ENCODE measurements at regions not wholly inside any gene's neighbourhood (a gene's known extent, or its start where the extent isn't known, plus 50 kb on each side); places are given as distances from the start of the nearest gene placed in this dataset.
"Not testable (repeated sequence)": the region's sequence is repeated elsewhere in the genome, so short reads cannot be mapped to it uniquely, and the experiment has no call there.

DNA sequence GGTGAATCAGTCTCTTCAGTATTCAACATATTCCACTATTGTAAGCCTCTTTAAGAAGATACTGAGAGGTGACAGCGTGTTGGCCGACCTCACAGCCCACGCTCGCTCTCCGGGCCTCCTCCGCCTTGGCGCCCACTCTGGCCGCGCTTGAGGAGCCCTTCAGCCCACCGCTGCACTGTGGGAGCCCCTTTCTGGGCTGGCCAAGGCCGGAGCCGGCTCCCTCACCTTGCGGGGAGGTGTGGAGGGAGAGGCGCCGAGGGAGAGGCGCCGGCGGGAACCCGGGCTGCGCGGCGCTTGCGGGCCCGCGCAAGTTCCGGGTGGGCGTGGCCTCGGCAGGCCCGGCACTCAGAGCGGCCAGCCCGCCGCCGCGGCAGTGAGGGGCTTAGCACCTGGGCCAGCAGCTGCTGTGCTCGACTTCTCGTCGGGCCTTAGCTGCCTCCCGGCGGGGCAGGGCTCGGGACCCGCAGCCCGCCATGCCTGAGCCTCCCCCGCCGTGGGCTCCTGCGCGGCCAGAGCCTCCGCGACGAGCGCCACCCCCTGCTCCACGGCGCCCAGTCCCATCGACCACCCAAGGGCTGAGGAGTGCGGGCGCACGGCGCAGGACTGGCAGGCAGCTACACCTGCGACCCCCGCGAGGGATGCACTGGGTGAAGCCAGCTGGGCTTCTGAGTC lies 306.4 kb downstream of the SEMA3D start:
- DNase-seq (ENCODE audit: low read depth) = not testable (repeated sequence)

DNA sequence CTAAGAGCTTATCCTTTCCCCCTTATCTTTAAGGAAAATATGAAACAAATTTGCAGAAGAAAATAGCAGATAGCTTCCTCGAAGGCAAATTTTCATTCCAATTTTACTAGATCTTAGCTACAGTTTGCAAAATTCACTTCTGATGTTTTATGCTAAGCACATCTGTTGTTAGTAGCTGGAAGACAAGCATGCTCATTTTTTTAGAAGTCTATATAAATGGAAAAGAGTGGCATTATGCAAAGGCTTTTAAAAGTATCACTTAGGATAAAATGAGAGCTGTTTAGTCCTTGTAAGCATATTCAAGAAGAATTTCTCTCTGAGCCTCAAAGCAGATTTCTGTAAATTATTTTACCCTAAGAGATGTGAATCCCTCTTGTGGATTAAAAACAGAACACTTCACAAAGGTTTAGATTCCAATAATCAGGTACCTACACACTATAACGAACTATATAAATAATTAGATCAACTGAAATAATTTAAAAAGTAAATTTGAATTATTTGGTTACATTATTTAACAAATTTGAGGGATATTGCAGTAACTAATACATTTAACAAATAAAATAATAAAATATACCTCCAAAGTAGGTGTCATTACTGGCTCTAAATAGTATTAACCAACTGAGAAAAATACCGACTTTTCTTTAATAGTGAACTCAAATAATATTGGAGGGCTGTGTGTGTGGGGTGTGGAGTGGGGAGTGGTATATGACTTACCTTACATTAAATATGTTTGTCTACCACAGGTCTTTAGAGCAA lies 307.1 kb downstream of the SEMA3D start:
- no peak for DNase-seq (ENCODE audit: low read depth)

DNA sequence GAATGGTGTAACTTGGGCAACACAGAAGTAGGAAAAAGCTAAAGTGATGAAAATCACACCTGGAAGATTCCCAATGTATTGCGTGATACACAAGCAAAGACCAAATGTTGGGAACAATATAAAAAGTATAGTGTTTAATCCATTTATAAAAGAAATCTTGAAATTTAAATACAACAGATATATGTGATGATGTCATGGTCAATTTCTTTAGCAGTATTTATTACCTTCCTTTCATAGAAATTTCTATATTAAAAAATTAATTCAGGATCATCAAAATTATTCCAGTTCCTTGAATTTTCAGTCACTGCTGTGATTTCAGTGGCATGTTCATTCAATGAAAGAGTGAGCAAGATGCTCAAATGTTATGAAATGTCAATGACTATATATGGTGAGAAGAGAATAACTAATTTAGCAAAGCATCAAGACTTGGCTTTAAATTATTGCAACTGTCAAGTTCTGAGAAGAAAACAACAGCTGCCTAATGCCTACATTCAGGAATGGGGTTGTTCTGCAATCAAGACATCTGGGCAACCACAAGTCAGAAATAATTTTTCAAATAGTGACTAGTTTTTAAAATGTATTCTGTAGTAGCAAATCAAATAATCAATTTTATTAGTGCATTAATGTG lies 308.8 kb downstream of the SEMA3D start:
- peak; percentile 49 for DNase-seq (ENCODE audit: low read depth)

DNA sequence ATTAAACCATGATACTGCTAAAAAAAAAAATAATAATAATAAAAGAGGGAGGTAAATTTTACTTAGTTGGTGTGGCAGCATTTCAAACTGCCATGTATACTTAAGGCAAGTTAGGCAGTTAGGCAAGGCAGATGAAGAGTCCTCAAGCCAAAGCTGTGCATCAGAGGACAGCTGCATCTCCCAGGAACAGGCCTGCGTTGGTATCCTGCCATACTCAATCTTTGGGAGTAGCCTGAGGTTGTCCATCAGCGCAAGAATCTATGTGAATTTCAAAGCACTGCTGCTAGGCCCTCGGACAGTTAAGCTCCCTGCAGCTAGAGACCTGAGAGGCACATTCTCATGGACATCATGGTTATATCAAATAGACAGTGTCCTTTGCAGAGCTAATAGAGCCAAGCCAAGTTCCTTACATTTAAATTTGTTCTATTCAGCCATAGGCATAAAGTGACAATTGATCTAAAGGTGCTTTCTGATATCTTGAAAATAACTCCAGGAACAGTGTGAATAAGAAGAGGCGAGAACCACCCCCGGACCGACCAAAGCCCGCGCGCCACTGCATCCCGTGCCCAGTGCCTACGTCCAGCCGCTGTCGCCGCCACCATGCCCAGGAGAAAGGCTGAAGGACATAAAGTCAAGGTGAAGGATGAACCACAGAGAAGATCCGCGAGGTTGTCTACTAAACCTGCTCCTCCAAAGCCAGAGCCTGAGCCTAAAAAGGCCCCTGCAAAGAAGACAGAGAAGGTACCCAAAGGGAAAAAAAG lies 310.6 kb downstream of the SEMA3D start:
- peak; percentile 68 for DNase-seq (ENCODE audit: low read depth)

DNA sequence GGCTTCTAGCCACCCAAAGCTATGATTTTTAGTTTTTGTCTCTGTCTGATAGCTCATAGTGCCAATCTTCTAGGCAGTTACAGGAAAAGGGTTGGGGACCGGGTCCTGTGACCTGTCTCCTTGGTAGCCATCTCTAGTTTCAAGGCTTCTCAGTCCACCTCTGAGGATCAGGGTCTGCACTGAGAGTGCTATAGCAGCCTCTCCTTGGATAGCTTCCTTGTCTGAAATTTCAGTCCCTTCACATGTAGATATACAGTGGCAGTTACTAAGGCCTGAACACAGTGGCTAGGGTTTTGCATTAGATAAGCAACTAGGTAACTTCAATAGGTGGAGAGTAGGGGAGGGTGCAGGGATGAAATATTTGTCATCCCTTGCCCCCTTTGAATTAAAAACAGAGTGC lies 321.3 kb downstream of the SEMA3D start:
- no peak for DNase-seq (ENCODE audit: low read depth)

DNA sequence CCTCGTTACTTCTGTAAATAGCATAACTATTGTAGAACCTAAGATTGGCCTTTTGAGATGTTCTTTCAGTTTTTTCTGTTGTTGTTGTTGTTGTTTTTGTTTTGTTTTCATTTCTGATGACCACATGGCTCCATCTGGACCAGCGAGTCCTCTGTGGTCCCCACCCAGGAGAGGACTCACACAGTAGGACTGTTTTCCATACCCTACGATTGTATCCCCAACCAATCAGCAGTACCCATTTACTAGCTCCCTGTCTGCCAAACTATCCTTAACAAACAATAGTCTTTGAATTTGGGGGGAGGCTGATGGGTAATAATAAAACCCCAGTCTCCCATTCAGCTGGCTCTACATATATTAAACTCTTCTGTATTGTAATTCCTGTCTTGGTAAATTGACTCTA lies 329.5 kb downstream of the SEMA3D start:
- no peak for DNase-seq (ENCODE audit: low read depth)

DNA sequence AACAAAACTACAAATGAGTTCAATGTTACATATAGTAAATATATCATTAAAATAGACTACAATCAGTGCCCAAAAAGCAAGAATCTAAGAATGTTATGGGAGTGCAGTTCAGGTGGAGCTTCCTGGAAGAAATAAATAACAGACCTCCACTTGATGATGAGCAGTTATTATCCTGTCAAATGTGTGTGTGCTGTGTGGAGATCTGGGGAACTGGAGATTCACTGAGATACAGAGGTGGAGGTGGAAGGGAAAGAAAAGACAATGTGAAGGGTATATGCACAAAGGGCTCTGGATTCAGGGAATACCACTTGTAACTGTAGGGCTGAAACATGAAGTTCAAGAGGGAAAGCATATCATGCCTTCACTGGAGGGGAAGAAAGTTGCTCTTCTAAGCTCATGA lies 331.1 kb downstream of the SEMA3D start:
- no peak for DNase-seq (ENCODE audit: low read depth)

DNA sequence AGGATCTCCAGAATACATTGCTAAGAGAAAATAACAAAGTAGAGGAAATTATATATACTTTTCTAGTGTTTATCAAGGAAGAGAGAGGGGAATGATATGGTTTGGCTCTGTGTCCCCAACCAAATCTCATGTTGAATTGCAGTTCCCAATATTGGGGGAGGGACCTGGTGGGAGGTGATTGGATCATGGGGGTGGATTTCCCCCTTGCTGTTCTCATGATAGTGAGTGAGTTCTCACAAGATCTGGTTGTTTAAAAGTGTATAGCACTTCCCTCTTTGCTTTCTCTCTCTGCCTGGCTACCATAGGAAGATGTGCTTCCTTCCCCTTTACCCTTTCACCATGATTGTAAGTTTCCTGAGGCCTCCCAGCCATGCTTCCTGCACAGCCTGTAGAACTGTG lies 337.9 kb downstream of the SEMA3D start:
- not testable (repeated sequence) for DNase-seq (ENCODE audit: low read depth)

DNA sequence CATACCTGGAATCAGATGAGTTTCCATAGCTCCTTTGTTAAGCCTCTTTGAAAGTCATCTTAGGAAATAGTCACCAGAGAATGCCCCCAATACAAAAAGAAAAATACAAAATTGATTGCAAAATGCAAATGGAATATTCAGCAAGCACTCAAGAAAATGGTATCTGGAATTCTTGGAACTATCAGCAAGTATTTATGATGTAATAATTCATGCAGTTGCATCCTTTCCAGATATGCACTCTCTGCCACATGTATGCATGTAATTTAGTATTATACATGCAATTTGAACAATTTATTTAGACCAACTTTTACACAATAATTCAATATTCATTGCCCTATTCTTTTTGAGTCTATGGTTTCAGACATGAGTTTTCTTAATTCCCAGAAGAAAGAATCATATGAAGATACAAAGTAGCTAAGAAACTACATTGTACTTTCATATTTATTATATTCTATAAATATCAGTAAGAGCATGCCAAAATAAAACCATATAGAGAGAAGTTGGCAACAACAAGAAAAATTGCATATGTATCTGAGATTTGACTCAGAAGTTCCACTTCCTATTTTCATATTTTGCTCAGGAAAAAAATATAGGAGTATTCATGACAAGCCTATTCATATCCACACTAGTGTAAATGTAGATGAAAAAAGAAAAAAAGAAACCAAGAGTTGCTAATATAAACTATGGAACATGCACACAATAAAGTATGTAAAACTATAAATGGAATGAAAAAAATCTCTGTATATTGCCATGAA lies 338.5 kb downstream of the SEMA3D start:
- no peak for DNase-seq (ENCODE audit: low read depth)

DNA sequence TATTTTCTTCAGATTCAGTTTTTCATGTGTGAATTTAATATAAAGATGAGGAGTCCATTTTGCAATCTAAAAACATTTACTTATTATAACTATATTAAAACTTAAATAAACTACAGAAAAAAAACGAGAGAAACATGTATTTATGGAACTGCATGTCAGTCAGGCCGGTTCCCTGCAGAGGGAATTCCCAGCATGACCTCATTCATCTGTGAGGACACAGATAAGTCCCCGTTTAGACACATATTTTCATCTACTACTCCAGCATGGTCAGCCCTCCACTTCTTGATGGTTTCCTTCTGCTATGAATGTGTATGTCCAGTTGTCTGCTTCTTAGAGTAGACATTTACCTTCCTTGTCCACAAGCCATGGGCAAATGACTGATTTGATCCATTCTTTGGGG lies 339.1 kb downstream of the SEMA3D start:
- DNase-seq (ENCODE audit: low read depth) = no peak

DNA sequence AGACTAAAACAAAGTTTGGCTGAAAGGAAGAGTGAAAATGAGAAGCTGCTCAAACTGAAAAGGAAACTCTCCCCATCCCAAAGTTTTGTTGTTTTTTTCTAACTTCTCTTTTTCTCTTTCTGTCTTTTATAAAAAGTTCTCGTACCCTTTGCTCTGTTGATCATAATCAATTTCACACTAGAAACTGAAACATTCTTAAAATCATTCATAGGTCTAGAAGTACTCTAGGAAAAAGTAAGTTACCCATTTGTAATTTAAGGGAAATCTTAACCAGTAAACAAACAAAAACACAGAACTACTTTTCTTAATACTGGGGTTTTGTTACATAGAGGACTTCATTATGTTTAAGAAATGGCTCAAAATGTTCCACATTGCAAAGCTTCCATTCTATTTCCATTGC lies 339.8 kb downstream of the SEMA3D start:
- DNase-seq (ENCODE audit: low read depth) = no peak

DNA sequence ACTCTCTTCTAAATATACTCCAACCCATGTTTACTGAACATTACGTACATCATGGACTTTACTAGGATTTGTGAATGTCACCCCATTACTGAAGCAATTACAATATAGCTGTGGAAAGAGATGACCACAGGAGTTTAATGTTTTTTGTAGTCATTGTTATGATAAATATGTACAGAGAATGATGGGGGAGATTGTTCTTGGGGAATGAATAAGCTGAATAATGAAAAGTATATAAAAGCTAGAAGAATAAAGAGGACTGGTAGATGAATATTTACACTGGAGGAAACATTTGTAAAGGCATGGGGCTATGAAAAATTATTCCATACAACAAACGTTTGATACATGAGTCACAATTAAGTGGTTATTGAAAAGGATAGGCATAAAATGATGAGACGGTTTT lies 340.9 kb downstream of the SEMA3D start:
- no peak for DNase-seq (ENCODE audit: low read depth)

DNA sequence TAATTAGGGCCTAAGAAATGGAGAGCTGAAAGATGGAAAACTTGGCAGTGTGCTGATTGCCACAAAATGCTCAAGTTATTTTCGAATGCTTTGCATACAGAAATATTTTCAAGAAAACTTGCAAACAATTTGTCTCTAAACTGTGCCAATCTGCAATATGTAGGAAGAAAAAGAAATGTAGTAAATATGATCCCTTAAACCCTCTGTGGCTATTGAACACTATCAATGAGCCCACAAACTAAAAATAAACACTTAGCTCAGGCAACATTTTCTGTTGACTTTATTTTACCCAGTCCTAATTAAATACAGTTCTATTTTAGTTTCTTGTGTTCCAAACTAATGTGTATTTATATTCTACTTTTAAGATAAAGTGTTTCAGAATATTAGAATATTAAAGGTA lies 342.1 kb downstream of the SEMA3D start:
- DNase-seq (ENCODE audit: low read depth) = peak; percentile 50

DNA sequence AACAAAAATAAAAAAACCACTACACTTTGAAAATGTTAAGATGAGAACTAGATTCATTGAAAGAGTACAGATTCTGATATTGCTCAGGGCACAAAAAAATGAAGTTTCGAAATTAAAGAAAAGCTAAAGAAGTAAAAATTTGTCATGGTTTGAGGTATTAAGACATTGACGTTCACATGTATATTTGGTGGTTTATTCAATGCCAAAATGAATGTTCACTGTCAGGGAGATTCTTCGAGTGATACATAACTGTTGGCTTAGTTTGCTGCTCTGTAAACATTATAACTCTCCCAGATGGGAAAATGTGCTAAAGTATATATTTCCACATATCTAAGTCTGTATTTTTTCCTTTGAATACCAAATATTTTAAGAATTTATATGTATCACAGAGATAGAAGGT lies 345.0 kb downstream of the SEMA3D start:
- DNase-seq (ENCODE audit: low read depth) = no peak

DNA sequence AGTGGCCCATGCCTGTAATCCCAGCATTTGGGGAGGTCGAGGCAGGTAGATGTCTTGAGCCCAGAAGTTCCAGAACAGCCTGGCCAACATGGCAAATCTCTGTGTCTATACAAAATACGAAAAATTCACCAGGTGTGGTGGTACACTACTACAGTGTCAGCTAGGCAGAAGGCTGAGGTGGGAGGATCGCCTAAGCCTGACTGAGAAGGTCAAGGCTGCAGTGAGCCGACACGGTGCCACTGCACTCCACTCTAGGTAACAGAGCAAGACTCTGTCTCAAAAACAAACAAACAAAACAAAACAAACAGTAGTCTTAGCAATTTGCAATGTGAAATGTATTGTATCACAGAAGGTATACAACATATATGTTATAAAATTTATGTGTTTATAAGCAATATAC lies 348.0 kb downstream of the SEMA3D start:
- no peak for DNase-seq (ENCODE audit: low read depth)

DNA sequence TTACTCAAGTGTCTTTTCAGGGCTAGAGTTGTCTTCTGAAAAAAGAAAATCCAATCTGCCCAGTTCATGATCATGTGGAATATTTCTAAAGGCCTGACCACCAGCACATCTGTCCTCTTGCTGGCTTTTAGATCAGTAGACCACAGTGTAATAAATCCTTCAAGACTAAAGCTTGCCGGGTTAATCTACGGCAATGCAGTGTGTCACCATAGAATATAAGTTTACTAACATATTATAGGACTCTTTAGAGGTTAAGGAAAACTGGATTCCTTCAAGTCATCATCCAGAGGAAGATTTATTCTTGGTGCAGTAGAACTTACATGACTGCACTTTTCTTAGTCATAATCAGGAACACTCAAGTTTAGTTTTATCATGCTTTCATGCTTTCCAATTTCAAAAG lies 349.5 kb downstream of the SEMA3D start:
- peak; percentile 32 for DNase-seq (ENCODE audit: low read depth)

DNA sequence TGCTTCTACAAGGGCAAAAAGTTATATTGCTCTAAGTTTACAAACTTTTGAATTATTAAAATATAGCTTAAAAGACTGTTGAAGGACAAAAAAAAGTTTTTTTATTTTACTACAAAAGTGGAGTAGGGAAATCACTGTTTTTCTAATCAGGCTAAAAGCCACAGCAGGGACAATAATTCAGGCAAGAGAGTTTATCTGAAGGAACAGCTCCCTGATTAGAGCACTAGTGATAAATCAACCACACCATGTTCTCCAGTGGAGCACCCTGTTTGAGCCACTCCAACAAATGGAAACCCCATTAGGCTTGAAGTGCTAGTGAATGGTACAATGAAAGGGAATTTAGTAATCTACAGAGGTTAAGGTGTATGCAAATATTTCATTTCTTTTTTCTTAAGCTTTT lies 357.1 kb downstream of the SEMA3D start:
- no peak for DNase-seq (ENCODE audit: low read depth)

DNA sequence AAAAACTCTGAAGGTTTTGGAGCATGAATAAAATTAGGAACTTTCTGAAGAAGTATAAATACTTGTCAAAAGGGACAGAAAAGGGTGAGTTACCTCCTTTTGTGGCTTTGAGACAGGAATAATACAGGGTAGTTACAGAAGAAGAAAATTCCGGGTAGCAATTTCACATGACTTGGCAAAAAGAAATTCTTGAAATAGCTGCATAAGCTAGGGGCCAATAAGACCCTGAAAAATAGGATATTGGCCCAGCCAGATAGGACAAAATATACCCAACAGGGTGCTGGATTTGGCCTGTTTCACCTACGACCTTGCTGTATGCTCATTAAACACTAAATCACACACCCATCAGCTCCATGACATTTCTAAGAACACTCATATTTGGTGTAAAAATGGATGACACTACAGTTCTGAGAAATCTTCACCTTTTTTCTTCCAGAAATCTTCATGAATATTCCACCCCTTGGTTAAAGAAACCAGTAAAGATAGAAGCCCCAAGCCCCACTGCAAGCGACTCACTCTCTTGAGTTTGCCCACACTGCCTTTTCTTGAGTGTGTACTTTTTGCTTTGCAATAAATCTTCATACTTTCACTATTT lies 362.7 kb downstream of the SEMA3D start:
- DNase-seq (ENCODE audit: low read depth) = no peak

DNA sequence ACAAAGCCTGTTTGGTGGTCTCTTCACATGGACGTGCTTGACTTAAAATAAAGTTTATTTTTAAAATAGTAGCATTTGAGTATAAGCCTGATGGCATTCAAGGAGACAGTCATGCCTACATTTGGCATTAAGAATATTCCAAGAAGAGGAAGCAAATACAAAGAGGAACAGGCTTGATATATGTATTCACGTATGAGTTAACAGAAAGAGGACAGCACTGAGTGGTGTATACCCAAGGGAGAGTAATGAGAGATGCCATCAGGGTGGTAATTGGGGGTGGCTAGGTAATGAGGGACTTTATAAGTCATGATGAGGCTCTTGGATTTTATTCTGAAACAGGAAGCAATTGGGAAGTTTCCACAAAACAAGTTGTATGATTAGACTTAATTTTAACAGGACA lies 363.3 kb downstream of the SEMA3D start:
- no peak for DNase-seq (ENCODE audit: low read depth)

DNA sequence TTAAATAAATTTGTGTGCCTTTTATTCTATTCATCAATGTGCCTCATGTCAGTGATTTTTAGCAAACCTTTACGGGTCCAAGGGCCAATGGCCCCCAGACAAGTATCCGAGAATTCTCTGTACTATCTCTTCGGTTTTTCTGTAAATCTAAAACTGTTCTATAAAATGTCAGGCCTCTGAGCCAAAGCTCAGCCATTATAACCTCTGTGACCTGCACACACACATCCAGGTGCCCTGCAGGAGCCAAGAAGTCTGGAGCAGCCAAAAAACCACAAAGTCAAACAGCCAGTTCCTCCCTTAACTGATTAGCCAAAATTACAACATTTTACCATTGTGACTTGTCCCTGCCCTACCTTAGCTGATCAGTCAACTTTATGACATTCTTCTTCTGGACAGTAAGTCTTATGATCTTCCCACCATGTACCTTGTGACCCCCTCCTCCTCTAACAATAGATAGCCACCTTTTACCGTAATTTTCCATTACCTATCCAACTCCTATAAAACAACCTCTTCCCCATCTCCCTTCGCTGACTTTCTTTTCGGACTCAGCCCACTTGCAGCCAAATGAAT lies 363.8 kb downstream of the SEMA3D start:
- no peak for DNase-seq (ENCODE audit: low read depth)
